Left colon (tissue), 2 donors: ENCODE measurements at regions not wholly inside any gene's neighbourhood (a gene's known extent, or its start where the extent isn't known, plus 50 kb on each side); places are given as distances from the start of the nearest gene placed in this dataset.

Source experiments
- ATAC-seq: fragments of 200-7000 bp; cut with Tn5 transposase; one replicate; pipeline ENCODE4 v1.9.1; 2020; ENCODE audit warnings: mild to moderate bottlenecking, moderate library complexity
- DNase-seq, 2 donors: peaks; one replicate each; pipeline ENCODE4 v3.0.0-alpha.2; 2020
- intact Hi-C, 2 donors: fragments of 100-400 bp; cut with DNase I in 1 of 2; cut with micrococcal nuclease in 1 of 2; formaldehyde crosslinking; loops; one replicate each; pipeline versions ENCODE4 v1.11.2 to v1.14.0; 2022; cut with DNase I, micrococcal nuclease
- donor health status: DM: no; HTN: no; CAD: no.
- donor health status: DM: yes; HTN: yes; CAD: no.

DNA sequence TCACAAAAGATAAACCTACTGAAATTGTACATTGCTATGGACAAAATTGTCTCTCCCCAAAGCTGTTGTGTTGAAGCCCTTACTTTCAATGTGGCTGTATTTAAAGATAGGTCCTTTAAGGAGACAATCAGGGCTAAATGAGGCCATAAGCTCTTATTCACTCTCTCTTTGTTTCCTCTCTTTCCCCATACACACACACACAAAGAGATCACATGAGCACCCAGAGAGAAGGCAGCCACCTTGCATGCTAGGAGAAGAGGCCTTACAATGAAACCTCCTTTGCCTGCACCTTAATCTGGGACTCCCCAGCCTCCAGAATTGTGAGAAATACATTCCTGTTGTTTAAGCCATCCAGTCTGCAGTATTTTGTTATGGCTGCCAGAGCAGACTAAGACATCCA is 1295.6 kb upstream of the CDH6 start:
- no peak for DNase-seq
- no peak for ATAC-seq
- intact Hi-C loops: no loop called here

DNA sequence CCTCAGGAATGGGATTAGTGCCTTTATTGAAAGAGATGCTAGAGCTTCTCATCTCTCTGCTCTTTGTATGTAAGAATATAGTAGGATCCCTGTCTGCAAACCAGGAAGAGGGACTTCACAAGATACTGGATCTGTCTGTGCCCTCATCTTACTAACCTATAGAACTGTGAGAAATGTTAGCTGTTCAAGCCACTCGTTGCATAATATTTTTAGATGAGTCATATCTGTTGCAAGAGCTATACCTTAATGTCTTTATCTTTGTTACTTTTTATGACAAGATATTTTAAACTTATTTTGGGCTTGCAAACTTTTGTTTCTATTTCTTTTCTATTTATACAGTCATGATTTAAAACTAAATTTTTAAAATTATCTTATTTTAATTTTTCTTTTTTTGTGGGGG is 1296.8 kb upstream of the CDH6 start:
- DNase-seq: no peak
- intact Hi-C loops: no loop called here
- ATAC-seq: no peak

DNA sequence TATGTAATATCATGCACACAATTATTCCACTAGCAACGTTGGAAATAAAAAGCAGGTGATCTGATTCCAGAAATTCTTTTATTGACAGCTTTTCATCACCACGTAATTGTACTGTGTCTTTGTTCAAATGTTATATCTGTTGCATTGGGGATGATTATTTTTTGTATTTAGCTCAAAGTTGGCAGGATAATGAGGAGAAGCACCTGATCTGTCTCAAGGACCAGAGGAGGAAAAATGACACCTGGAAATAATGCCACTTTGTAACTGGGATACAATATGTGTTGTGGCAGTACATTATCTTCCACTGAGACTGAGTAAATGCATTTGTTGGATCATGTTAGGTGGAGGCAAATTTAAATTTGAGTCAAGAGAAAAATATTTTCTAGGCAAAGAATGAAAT is 1298.8 kb upstream of the CDH6 start:
- no peak for ATAC-seq
- no peak for DNase-seq
- intact Hi-C loops: no loop called here

DNA sequence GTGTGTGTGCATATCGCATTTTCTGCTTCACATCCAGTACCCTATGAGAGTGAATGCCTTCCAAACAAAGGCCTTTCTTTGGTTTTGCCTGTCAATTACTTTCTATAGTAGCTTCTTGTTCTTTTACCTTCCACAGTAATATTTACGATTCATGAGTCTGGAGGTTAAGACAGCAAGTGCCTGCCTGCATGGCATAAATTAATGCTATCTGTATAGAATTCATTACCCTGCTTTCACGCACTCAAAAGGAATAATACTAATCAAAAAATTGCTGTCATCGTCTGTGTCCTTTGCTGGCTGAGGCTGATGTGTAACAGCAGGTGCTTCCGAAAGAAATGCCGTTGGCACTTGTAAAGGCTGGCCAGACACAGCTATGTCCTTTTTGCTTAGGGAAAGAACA is 1304.4 kb upstream of the CDH6 start:
- DNase-seq: no peak
- intact Hi-C loops: no loop called here
- no peak for ATAC-seq

DNA sequence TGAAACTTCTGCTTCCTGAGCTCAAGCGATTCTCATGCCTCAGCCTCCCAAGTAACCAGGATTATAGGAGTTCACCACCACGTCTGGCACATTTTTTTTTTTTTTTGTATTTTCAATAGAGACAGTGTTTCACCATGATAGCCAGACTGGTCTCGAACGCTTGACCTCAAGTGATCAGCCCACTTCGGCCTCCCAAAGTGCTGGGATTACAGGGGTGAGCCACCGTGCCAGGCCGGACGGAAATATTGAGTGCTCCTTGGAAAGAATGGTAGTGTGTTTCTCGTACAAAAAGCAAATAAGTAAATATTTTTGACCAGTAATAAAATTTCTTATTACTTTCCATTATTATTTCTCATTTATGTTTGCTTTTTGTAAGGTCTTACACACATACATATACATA is 1307.9 kb upstream of the CDH6 start:
- DNase-seq: no peak
- intact Hi-C loops: no loop called here
- ATAC-seq: no peak

DNA sequence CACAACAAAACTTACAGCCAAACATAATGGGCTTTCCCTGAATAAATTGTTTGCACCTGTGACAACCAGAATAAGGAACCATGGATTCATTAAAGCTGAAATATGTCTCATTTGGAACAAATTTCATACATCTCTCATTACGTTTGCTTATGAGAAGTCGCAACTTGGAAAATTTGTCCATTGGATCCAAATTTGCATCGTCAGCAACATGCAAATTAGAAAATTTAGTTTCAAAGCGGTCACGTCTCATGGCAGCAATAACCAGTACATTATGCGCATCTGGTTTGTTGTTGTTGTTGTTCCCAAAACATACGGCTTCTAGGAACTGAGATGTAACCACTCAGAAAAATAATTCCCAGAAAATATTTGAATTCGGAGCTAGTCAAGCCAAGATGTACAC is 1311.5 kb upstream of the CDH6 start:
- intact Hi-C loops: no loop called here
- ATAC-seq (no peak), DNase-seq (no peak)

DNA sequence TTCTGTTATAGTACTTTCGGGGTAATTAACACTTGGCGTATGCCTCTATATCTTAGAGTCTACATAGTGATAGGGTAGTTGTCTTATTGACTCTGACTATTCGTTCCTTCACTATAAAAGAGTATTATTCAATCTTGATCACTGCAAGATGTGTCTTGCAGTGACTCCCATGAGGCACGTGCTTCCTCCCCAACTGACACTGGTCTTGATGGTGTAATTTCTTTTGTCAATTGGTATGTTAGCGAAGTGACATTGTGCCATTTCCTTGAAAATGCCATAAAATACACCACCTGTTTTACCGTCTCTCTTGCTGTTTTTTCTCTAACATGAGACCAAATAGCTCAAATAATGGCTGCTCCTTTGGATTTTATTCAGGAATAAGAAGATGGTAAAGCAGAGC is 1314.1 kb upstream of the CDH6 start:
- ATAC-seq (no peak), DNase-seq (no peak)
- intact Hi-C loops: no loop called here

DNA sequence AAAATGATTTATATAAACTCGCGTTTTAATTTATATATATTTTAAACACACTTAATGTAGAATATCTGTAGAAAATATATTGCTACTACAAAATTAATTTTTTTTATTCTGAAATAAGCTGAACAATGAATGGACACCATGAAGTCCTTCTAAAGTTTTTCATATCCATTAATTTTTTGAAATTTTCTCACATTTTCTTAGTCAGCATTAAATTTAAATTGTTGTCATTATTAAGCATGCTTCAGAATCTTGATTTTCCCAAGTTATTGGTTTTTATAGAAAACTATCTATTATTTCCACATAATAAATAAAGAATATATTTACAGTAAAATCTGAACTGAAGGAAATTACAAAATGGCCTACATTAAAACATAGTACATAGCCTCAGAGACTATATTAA is 1314.9 kb upstream of the CDH6 start:
- DNase-seq (no peak), ATAC-seq (no peak)
- intact Hi-C loops: no loop called here

DNA sequence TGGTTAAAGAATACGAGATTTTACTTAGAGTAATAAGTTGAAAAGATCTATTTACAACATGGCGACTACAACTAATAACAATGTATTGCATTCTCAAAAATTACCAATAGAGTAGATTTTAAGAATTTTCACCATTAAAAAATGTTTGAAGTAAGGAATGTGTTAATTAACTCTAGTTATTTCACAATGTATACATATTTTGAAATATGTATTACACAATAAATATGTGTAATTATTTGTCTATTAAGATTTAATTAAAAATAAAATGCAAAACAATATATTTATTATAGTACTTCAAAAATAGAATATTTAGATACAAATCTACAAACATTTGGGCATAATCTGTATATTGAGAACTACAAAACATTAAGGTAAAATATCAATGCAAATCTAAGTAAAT is 1326.3 kb upstream of the CDH6 start:
- intact Hi-C loops: no loop called here
- no peak for DNase-seq

DNA sequence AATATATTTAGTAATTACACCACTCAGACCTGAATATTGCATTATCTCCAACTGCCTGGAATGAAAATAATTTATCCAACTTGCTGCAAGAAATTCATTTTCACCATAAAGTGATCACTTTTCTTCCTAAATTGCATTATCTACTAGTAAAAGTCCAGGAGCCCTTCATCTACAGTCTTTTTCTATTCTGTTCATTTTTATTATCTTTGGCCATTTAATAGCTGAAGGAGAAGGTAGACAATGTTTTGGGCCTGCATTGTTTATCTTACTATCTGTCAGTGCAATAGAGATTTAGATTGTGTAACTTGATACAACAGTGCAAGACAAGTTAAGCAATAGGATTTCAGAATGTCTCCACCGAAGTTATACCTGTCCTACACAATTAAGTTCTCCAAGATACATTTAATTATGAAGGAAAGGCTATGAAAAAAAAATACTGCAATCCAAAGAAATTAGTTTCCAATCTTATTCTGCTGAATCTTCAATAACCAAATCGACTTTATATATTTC is 1339.7 kb upstream of the CDH6 start:
- no peak for ATAC-seq
- no peak for DNase-seq

More for the DNA sequence above, 1326.3 kb upstream of the CDH6 start:
- ATAC-seq: no peak

DNA sequence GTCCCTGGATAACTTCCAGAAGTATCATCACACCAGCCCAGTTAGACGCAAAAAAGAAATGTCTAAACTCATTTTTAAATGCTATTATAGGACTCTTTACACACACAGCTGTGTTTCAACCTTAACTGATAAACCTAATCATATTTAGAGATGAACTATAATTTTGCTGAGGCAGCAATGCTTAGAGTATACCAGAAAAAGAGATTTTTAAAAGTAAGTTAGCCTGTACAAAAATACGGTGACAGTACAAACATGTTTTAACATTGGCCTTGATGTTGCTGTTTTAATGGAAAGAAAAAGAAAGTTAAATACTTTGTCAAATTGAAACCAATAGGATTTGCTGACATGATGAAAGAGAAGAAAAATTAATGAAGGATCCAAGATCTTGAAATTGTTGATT is 1341.2 kb upstream of the CDH6 start:
- ATAC-seq (no peak), DNase-seq (no peak)
- intact Hi-C loops: no loop called here

More for the DNA sequence above, 1339.7 kb upstream of the CDH6 start:
- intact Hi-C loops: no loop called here

DNA sequence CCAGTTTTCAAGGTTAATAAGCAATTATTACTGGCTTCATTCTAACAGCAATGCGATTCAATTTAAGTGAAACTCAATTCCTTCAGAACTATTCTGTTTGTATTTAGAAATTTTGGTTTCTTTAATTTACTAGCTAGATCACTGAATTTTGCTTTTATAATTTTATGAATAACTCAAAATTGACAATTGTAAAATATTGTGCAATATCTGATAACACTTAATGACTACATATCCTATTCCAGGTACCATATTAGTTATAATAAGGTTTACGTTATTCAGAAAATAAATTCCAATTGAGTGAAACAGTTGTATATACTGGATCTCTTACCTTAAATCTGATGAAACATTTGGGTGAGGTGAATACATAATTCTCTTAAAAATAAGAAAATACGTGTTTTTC is 1348.3 kb upstream of the CDH6 start:
- DNase-seq (no peak), ATAC-seq (no peak)
- intact Hi-C loops: no loop called here

DNA sequence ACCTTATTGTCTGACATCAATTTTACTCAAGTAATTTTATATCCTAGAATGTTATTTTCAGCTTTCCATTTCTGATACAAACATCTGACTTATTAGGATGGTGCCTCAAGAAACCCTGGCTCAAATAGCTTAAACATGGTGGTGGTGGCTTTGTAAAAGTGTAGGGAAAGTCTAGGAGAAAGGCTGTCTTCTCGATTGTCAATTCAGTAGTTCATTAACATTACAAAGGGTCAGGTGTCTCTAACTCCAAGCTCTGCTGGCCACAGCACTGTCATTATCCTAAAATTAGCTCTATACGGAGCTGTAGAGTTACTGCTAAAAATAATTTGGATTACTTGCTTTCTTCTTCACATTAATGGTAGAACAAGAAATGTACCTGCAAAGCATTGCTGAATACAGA is 1360.1 kb upstream of the CDH6 start:
- ATAC-seq (no peak), DNase-seq (no peak)
- intact Hi-C loops: no loop called here

DNA sequence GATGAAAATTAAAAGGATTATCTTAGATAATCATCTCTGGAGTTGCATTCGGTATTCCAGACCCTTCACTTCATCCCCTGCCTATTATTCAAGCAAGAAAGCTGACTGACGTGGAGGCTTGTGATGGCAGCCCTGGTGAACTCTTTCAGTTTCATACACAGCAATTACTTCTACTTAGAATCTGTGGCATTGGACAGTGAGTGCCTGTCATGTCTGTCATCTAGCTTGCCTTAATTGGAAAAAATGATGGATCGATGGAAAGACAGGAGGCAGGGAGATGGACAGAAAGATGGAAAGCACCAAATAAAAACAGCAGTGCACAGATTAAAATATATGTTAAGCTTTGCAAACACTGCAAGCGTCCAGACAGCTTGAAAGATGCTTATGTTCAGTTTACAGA is 1371.0 kb upstream of the CDH6 start:
- DNase-seq (no peak), ATAC-seq (no peak)
- intact Hi-C loops: no loop called here

DNA sequence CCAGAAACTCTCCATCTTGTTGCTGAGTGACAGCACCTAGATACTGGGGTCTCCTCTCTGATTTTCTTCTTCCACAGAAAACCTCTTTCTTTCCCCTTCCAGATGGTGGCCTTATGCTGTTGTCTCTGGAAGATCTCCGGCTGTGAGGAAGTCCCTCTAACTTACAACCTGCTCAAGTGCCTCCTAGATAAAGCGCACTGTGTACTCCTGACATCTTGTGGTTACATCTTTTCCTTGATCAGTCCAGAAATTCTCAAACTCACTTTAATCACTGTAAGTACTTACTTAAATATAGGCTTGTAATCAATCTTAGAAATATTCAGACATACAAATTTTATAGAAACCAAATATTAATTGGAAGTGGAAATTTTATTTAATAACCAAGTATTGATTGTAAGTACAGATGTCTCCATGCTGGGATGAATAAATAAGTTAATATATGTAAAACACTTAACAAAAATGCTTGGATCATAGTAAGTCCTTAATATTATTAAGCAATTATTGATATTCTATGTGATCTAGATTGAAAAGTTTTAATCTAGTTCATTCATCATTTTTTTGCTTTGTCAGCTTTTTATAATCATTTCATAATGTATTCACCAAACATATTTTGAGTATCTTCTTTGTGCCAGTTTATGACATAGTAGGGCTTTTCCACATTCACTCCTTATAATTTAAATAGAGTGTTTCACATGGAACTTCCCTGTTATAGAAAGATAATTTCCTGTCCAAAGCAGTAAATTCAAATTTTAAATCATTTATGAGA is 1381.4 kb upstream of the CDH6 start:
- no peak for ATAC-seq
- intact Hi-C loops: no loop called here
- no peak for DNase-seq

DNA sequence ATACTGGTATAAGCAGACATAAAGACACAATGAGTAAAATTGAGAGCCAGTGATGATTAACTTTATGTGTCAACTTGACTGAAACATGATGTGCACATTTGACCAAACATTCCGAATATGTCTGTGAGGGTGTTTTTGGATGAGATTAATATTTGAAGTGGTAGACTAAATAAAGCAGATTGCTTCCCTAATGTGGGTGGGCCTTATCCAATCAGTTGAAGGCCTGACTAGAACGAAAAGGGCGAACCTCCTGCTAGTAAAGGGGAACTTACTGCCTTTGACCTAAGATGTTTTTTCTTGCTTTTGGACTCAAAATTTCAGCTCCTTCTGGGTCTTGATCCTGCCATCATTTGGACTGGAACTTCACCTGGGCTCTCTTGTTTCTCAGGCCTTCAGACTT is 1387.7 kb upstream of the CDH6 start:
- no peak for ATAC-seq
- intact Hi-C loops: no loop called here
- DNase-seq: no peak

DNA sequence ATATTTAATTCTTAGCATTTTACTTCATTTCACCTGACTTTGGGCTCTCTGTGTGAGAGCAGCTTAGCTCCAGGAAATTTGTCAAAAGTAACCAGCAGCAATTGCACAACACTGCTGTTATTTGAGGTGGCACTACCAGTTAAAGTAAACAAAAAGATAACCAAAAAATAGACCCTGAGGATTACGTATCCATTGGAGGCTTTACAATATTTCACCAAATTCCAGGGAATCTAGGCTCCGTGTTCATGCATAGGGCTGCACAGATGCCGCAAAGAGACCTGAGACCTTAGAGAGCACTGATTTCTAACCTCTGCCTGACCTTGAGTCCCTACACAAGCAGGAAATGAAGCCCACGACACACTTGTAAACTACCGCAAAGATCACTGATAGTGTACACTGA is 1392.7 kb upstream of the CDH6 start:
- DNase-seq (no peak), ATAC-seq (no peak)
- intact Hi-C loops: no loop called here

DNA sequence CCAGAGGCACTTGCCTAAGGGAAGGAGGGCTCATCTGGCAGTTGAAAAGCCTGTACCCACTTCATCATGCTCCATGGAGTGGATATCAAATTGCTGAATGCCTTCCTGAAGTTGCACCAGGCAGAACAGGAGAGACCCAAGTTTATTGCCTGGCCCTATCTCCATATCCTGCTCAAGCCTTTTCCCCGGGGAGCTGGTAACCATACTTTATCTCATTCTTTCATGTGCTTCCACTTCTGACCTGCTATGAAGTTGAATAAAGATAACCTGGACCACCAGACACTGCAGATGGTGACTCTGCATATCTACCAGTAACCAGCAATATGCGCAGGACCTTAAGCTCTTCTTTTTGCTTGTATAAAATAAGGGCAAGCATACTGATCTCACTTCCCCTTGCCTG is 1397.5 kb upstream of the CDH6 start:
- DNase-seq (no peak), ATAC-seq (no peak)
- intact Hi-C loops: no loop called here

DNA sequence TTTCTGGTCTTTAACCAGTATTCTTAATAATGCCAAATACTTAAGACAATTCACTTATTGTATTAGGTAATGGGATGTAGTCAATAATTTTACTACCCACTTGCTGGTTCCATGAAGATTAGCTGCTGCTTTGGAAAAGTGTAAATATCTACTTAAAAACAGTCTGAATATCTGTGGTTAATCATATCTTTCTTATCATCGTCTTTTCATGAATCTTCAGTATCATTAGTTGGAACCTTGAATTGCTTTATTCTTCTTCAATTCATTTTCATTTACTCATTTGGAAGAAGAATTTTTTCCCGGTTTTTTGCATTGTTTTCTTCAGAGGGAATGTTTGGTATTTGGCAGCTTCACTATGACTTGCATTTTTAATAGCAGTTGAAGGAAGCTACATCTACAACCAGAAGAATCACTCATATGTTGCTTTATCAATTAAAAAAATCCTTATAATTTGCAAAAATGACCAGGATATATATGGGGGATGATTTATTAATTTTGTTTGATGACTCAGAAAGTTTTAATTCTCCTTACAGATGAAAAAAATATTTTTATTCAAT is 1398.3 kb upstream of the CDH6 start:
- ATAC-seq: no peak
- DNase-seq: no peak
- intact Hi-C loops: no loop called here

DNA sequence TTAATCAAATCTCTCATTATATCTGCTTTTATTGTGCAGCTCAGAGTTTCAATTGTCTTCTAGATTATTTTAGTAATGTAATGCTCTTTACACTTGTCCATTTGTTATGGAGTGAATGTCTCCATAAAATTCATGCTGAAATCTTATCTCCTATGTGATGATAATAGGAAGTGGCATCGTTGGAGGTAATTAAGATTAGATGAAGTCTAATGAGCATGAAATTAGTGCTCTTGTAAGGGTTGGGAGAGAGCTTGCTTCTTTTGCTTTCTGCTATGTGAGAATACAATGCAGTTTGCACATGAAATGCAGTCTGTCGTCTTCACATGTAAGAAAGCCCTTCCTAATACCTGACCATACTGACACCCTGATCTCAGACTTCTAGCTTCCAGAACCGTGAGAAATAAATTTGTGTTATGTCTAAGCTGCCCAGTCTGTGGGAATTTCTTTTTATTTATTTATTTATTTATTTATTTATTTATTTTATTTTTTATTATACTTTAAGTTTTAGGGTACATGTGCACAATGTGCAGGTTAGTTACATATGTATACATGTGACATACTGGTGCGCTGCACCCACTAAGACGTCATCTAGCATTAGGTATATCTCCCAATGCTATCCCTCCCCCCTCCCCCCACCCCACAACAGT is 1399.2 kb upstream of the CDH6 start:
- DNase-seq: no peak
- intact Hi-C loops: no loop called here
- ATAC-seq: no peak

DNA sequence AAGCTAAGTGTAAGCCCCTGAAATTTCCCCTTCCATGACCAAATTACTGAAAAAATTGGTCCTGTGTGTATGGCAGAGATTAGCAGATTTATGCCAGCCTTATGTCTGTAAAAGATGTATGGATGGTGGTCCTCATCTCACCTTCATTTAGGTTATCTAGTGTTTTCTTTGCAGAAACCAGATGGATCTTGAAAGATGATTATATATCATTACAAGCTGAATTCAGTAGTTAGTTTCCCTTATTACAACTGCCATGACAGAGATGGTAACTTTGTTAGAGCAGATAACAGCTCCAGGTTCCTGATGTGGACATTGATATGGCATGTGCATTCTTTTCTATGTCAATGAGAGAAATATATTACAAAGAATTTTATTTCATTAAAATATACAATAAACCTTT is 1403.2 kb upstream of the CDH6 start:
- ATAC-seq (no peak), DNase-seq (no peak)
- intact Hi-C loops: no loop called here
